AG08395 (cell line): ENCODE measurements at regions not wholly inside any gene's neighbourhood (a gene's known extent, or its start where the extent isn't known, plus 50 kb on each side); places are given as distances from the start of the nearest gene placed in this dataset.

Source experiments
- DNase-seq: peaks from one replicate; pipeline ENCODE4 v3.0.0; 2012; ENCODE audit warnings: mixed read lengths, low spot score

DNA sequence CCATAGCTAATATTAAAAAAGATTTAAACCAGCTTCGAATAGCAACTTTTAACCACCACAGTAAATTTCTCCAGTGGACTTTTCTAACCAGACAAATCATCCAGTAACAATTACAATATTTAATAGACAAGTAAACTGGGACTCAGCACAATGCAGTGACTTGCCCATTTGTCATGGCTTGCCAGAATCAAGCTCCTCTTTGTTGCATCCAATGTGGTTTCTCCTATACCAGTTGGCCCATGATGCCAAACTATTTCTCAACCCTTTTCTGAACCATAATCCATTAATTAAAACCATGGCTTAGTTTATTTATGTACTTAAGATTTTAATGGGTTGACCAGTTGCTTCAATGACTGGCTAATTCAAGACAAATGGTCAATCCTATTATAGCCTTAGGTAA, 64.4 kb downstream of the DIO2 start:
- no peak for DNase-seq

DNA sequence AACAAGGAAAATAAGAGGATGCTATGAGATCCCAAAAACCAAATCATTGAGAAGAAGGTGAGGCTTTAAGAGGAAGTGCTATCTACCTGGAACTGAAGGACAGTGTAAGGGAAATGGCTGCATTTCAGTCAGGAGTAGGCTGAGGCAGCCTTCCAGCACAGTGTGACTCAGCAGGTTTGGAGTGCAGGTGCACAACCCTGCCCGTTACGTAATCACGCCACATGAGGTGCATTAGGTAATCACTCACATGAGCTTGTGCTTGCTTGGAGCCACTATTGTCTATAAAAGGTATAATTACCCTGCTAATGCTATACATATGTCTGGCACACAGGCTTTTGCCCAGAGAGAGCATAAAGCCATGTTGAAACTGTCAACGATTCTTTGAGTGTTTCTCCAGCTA, 74.9 kb downstream of the DIO2 start:
- DNase-seq: no peak

DNA sequence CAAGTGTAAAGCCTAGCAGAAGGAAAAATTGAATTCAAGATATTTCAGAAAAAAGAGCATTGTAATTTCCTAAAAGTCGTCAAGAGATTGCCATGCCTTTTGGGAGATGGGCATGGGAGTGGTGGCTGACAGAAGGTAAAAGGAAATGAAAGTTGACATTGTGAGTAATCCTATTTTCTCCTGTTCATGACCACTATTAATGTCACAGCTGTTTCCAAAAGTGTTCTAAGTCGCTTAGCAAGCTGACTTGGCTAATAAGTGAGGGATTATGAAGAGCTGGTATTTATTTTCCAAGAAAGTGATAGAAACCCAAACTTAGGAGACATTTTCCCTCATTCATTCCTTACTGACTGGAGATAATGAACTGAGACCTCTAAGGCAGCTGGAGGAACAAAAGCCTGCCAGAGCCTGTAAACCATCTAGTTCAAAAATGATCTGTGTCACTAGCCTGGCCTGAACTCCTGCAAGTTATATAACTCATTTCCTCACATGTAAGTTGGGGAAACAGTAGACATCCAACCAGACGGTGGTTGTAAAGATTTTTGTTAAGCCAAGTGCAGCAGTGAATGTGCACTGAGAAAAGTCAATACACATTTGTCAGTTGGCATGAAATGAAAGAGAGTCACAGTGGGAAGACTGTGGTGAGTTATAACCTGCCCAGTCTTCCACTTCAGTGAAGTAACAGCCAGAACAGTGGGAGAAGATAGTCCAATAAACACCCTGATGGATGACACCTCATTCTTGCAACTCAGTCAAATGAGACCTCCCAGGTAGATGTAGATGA, 75.8 kb downstream of the DIO2 start:
- DNase-seq: no peak

DNA sequence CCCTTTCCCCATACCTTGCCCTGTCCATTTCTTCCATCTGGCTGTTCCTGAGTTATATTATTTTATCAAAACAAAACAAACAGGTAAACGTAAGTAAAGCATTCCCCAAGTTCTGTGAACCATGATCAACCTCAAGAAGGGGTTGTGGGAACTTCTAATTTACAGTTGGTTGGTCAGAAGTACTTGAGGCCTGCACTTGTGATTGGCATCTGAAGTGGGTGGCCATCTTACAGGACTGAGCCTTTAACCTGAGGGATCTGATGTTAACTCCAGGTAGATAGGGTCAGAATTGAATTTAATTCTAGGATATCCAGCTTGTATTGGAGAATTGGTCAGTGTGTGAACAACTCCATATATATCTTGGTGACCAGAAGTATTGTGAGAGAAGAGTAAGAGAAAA, 77.0 kb downstream of the DIO2 start:
- DNase-seq: no peak

DNA sequence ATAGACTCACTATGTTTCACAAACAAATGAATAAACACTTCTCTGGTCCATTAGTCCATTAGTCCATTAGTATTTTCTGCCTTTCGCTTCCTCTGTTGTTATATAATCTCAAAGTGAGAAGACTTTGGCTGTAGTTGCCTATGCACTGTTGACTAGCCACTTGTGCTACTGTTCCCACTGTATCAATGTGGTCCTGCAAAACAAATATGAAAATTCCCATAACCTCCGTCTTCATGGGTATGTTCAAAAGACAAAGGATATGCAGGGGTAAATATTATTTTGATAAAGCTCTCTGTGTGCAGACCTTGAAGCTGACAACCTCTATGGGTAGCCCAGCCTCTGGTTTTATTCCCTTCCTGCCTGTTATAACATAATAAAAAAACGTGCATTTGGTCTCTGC, 77.8 kb downstream of the DIO2 start:
- DNase-seq: no peak

DNA sequence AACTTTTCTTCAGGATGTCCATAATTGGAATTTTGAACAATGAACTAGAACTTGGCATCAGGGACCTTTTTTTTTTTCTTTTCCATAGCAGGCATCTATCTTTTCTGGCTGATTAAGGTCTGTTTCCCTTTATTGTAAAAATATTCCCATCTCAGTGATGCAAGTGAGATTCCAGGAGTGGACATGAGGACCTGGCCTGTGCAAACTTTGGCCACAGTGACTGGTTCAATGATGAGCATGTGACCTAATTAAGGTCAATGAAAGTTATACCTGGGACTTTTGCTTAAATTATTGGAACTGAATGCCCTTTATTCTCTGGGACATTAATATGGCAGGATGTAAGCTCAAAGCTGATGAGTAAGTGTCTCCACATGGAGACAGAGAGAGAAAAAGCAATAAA, 83.8 kb downstream of the DIO2 start:
- no peak for DNase-seq

DNA sequence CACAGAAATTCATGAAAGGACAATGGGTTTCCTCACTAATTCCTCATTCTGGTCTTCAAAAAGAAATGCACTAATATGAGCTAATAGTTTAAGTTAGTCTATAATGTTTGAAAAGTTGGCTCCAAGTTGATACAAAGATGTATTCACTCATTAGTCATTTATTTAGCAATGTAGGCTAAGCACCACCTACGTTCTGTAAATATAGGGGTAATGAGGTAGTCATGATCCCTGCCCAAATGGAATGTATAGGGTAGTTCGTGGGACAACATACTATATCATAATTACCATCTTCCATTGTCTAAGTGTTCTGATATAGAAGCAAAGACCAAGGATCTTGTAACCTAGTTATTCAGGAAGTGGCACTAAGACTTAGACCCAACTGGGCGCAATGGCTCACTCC, 86.5 kb downstream of the DIO2 start:
- DNase-seq: no peak

DNA sequence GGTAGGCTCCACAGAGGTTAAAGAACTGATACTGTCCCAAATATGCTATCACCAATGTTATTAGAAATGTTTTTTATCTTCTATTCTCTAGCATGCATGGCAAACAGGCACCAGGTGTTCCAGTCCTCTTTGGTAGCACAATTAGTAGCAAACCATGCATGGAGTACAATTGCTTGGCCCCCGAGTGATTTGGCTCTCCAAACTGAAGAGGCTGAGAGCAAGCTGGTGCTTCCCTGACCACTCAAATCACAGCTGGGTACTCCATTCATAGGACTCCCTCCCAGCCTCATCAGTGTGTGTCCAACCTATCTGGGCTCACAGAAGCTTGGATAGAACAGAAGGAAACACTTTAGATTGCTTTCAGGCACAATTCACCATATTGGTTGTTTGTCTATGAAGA, 93.4 kb downstream of the DIO2 start:
- DNase-seq: no peak

DNA sequence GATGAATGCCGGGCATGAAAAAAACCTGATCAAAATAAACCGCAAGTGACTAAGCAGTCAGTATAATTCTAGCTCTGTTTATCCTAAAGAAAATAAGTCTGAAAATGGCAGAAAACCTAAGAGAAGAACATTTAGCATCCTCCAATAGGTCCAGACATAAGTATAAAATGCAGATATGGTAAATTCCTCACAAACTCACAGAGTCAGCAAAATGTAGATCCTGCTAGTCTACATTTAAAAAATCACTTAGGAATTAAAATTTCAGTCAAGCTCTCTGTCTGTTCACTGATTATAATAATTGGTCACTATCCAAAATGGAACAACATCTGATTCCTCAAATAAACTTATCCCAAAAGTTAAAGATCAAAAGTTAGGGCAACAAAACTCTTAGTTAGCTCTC, 95.1 kb downstream of the DIO2 start:
- no peak for DNase-seq

DNA sequence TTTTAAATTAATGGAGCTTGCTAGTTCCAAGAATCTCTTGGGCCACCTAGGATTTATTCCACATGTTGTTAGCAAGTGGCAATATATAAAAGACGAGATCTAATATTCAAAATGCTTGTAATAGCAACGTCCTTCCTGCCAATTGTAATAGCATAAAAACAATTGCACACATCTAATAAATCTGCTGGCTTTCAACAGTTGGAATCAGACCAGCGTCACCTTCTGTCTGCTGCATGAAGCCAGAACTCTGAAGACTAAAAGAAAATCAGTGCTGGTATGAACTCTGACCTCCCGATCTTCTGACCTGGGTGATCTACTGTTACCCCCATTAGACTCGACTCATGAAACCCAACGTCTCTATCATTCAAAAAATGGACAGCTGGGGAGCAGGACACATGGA, 100.6 kb downstream of the DIO2 start:
- no peak for DNase-seq

DNA sequence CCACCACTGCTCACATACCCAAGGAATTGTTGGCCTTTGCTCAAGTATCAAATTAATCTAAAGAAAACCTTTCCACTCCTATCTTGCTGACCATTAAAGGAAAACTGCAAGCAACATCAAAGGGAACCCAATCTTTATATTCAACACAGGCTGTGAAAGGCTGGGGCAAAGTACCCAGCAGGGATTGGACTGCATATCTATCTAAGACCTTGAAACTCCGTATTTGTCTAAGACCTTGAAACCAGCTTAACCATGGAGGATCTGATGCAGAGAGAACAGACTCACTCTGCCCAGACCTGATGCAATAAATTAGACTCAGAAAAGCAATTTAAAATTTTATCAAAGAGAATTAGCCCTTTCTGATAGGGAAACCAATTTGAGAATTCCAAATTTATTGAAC, 102.2 kb downstream of the DIO2 start:
- DNase-seq: no peak

DNA sequence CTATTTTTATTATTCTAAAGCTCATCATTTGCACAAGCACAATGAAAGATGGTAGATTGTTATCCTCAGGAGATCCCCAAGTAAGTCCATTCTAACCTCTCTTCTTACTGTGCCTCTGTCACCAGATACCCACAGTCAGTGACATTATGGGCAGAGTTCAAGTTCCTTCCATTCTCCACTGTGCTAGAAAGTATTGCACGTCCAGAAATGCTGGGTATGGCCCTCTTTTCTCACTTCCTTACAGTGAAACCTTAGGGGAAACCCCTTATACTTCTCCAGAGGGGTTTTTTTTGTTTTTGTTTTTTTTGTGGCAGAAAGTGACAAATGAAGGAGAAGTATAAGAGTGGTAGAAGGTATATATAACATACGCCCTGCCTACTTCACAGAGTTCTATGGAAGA, 102.9 kb downstream of the DIO2 start:
- DNase-seq: no peak

DNA sequence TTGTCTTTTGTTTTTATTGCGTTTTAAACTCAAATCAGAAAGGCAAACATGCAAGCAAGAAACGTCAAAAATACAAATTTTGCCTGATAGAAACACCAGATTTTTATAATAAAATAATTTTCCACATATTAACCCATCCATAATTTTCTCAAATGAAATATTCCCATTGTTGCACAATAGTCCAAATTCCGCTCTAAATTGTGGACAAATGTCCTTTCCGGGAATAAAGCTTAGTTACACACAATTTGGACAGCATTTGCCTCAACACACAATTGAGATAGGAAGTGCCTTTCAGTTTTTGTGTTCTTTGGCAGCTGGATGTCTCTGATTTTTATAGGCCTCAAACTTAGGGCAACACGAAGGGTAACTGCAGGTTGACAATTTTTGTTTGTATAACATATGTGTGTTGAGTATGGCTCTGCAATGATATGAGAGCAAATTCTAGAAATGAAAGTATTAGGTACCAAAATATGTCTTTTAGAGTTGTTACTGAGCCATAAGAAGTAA, 105.8 kb downstream of the DIO2 start:
- no peak for DNase-seq

DNA sequence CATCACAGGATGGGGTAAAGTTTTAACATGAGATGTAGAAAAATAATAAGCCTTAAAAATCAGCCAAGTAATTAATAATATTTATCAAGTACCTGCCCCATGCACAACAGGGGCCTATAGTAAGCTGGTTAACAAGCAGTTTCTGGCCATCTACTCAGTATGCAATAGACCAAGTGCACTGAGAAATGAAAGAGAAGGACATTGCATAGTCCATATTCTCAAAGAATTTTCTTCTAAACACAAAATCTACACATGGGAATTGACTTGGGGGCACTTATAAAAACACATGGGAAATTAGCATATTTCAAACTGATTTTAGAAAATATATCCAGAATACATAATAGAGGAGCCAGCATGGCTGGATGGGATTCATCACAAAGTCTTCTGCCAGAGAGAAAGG, 109.5 kb downstream of the DIO2 start:
- no peak for DNase-seq

DNA sequence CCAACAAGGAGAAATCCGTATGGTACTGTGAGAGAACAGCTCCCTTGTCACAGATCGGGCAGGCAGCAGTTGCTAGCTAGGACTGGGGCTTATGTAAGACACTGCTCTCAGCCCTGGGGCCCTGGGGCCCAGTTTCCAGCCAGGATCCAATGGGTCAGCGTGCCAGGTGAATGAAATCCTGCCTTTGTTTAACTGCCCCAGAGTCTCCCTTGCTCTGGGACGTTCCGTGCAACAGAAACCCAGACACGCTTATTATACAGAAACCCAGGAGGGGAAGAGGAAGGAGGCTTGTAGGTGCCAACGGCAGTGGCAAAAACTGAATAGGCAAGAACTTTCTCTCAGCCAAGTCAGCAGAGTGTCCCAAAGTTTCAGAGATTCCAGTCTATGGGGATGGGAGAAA, 110.6 kb downstream of the DIO2 start:
- DNase-seq: no peak

DNA sequence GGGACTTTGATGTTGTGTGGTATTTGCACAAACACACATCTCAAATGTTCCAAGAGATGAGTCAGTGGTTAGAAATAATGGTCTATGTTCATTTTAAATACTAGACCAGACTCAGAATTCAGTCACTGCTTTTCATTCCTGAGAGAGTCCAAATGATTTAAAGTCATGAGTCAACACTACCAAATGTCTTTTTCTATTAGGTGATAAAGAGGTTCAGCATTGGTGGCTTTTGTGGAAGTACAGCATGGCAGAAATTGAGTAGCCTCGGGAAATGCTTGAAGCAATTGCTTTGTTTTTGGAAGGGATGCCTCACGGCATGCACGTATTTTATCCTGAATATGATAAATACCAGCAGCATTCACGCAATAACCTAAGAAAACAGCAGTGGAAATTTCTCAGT, 115.7 kb downstream of the DIO2 start:
- DNase-seq: peak; percentile 6

DNA sequence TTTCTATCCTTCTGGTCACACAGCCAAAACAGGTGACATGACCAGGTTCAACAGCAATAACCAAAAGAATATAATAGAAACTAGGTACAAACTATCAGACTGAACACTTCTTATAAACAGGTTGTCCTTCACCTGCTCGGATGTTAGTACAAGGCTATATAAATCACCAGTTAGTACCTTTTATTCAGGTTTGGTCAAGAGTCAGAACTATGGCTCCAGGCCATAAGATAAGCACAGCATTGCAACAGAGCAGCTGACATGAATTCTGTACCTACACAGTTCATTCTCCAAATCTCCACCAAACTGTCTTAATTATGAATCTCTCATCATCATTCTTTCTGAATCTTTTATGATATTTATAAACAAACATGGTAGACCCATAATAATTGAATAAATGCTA, 123.9 kb downstream of the DIO2 start:
- no peak for DNase-seq

DNA sequence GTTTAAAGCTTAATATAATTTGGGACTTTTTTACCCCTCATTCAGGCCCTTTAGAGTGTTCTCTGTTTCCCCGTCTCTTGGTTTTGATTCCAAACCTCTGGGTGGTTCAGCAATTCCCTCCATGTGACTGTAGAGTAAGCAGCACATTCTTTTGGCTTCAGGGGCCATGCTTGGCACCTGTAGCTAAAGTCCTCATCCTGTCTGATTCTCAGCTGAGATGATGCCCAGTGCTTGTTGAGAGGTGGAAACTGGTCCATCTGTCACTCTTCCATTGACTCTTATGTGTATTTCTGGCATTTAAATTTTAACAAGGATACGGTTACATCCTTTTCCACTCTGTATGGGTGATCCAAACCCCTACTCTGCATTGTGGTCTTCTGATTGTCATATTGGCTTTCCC, 127.1 kb downstream of the DIO2 start:
- DNase-seq: no peak

DNA sequence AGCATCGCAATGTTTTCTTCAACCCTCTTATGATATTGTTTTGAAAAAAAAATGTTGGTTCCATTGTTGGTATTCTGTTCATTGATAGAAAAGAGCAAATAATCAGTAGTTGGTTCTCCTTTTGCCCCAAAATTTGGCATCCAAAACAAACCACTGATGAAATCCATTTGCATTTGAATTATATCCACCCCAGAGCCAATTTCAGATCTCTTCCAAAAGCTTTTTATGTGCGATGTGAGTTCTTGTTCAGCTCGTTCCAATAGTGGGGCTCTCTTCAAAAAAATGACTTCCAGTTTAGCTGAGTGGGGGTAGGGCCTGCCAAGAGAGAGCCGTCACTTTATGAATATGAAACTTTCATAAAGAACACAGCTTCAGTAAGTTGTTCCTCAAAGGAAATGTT, 130.7 kb downstream of the DIO2 start:
- DNase-seq: no peak

DNA sequence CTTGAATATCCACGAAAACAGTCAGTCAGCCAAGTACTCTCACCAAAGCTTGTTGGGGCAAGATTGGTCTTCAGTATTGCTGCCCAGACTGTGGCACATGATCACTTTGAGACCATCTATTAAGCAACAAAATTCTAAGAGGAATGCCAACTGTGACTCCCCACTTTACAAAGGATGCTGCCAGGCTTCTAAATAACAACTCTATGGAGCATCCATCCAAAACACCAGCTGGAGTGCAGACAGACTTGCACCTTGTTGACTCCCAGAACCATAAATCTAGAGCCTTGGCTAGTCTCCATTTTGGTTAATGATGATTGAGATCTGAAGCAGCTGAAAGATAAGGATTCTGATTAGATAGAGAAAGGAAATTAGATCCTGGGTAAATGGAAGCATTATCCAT, 132.8 kb downstream of the DIO2 start:
- no peak for DNase-seq

DNA sequence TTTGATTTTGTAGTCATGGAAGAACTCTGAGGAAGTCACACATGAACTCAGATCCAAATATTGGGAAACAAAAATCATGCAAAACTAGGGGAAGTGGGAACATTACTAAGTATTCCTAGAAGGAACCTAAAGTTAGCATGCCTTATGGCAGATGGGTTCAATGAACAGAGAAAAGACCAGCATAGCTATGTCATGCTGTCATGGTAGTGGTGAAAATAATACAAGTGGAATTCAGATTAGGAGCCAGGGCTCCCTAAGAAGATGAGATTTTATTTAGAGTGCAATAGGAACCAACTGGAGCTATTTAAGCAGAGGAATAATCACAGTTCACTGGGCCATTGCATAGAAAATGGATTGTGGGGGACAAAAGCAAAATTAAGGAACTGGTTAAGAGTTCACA, 134.0 kb downstream of the DIO2 start:
- no peak for DNase-seq

DNA sequence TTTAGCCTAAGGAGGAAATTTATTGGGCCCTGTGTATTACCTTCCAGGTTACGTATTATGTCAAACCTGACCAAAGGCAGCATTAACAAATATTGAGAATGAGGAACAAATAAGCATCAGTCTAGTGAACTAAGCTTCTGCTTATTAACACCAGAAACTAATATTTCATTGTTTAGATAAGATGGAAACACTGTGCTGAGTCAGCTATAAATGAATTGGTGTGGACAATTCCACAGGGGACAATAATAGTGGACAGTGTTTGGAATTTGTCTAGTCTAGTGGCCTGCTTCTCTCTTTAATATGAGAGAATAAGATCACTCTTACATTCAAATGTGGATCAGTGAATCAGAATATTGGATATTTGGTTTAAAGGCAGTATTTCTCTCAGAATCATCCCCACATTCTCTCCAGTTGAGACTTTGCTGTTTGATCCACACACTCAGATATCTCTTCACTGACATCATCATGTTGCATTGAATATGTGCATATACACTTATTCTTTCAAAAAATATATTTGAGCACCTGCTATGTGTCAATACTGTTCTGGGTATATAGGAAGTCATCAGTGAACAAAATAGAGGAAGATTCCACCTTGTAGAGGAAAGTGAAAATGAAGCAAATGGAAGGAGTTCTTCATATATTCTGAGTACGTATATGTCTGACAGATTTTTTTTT, 136.3 kb downstream of the DIO2 start:
- DNase-seq: no peak

DNA sequence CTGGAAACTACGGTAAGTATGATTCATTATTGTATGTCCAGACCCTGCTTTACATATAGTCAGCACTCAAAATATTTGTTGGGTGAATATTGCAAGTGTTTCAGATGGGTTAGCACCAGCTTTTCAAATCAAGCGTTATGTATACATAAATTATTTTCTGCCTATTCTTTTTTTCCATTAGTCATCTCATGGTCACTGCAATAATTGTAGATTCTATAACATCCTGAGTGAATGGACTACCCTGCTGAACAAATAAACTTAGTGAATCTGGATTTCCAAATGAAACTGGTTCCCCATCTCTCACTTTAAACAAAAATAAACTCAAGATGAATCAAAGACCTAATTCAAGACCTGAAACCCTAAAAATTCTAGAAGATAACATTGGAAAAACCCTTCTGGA, 152.3 kb downstream of the DIO2 start:
- no peak for DNase-seq

DNA sequence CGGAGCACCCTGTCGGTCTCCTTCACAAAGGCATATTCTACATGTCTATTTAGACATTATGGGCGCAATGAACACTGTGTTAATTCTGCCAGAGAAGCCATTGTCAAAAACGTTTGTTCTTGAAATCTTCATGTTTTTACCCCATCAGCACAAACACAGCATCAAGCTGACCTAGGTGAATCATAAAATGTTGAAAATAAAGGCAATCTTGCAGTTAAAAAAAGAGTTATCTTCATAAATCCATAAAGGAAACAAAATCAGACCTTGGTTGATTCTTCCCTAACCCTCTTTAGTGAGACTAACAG, 154.9 kb downstream of the DIO2 start:
- DNase-seq: no peak
